Neural cell (in vitro differentiated cells): ENCODE measurements at regions not wholly inside any gene's neighbourhood (a gene's known extent, or its start where the extent isn't known, plus 50 kb on each side); places are given as distances from the start of the nearest gene placed in this dataset.
"Not testable (repeated sequence)": the region's sequence is repeated elsewhere in the genome, so short reads cannot be mapped to it uniquely, and the experiment has no call there.

Experiments
- H2AFZ ChIP-seq: fragments of 200-600, 300-800 bp; sonication (generic), shearing (Covaris generic); 2 replicates; pipeline ENCODE4 v1.6.0; 2014; ENCODE audit warnings: low read depth, mild to moderate bottlenecking, antibody characterized with exemption, low read length, moderate library complexity
- H3F3A ChIP-seq: fragments of 200-600 bp; shearing (Covaris generic); 2 replicates; pipeline ENCODE4 v1.6.1; 2016; ENCODE audit warnings: mild to moderate bottlenecking, moderate library complexity, mixed read lengths, antibody characterized with exemption, low read length; ENCODE audit not compliant: insufficient read depth, poor library complexity, severe bottlenecking
- H3K27ac ChIP-seq: fragments of 200-600, 300-800 bp; sonication (generic), shearing (Covaris generic); 2 replicates; pipeline ENCODE4 v1.5.1; 2014; ENCODE audit warnings: mild to moderate bottlenecking, low read length, moderate library complexity
- H3K27me3 ChIP-seq: fragments of 300-800, 200-600 bp; sonication (generic), shearing (Covaris generic); 2 replicates; pipeline ENCODE4 v1.6.0; 2014; ENCODE audit warnings: mild to moderate bottlenecking, low read depth, low read length, moderate library complexity; ENCODE audit not compliant: insufficient read depth
- H3K36me3 ChIP-seq: fragments of 300-800, 200-600 bp; sonication (generic), shearing (Covaris generic); 2 replicates; pipeline ENCODE4 v1.5.1; 2014; ENCODE audit warnings: mild to moderate bottlenecking, antibody characterized with exemption, low read length, moderate library complexity; ENCODE audit not compliant: insufficient read depth
- H3K4me2 ChIP-seq: fragments of 300-800, 200-600 bp; sonication (generic), shearing (Covaris generic); 2 replicates; pipeline ENCODE4 v1.6.0; 2014; ENCODE audit warnings: mild to moderate bottlenecking, low read length
- H3K4me3 ChIP-seq: fragments of 300-800, 200-600 bp; sonication (generic), shearing (Covaris generic); 2 replicates; pipeline ENCODE4 v1.5.1; 2014; ENCODE audit warnings: mild to moderate bottlenecking, low read length, moderate library complexity
- H3K79me2 ChIP-seq: fragments of 200-600 bp; shearing (Covaris generic); replicated peaks from 2 replicates; pipeline ENCODE4 v1.6.0; 2014; ENCODE audit warnings: mild to moderate bottlenecking, low read length, moderate library complexity; ENCODE audit not compliant: insufficient read depth
- H3K9ac ChIP-seq: fragments of 300-800, 200-600 bp; sonication (generic), shearing (Covaris generic); 2 replicates; pipeline ENCODE4 v1.6.1; 2016; ENCODE audit warnings: mild to moderate bottlenecking, low read length, mixed read lengths
- H3K9me2 ChIP-seq: fragments of 200-600 bp; shearing (Covaris generic); 2 replicates; pipeline ENCODE4 v1.6.1; 2016; ENCODE audit warnings: mild to moderate bottlenecking, low read length, mixed read lengths; ENCODE audit not compliant: insufficient read depth
- H3K9me3 ChIP-seq: fragments of 200-600, 300-800 bp; sonication (generic), shearing (Covaris generic); 2 replicates; pipeline ENCODE4 v1.6.1; 2016; ENCODE audit warnings: mild to moderate bottlenecking, mixed run types, low read length, moderate library complexity, mixed read lengths
- H4K20me1 ChIP-seq: fragments of 200-600 bp; shearing (Covaris generic); 2 replicates; pipeline ENCODE4 v1.6.1; 2016; ENCODE audit warnings: mild to moderate bottlenecking, mixed run types; ENCODE audit not compliant: insufficient read depth
- CTCF ChIP-seq: fragments of 450-650 bp; IDR thresholded peaks from 2 replicates; pipeline ENCODE4 v1.5.1; 2014; ENCODE audit warnings: antibody characterized with exemption, mild to moderate bottlenecking, moderate library complexity; ENCODE audit not compliant: poor library complexity, severe bottlenecking
- EP300 ChIP-seq: fragments of 450-650 bp; conservative IDR thresholded peaks from 2 replicates; pipeline ENCODE4 v1.6.1; 2014; ENCODE audit warnings: antibody characterized with exemption, mild to moderate bottlenecking, moderate library complexity; ENCODE audit not compliant: poor library complexity, severe bottlenecking
- EZH2 ChIP-seq: fragments of 200-600, 300-800 bp; shearing (Covaris generic), sonication (generic); IDR thresholded peaks from 2 replicates; pipeline ENCODE4 v1.6.1; 2014; ENCODE audit warnings: antibody characterized with exemption, low read length, borderline replicate concordance, mild to moderate bottlenecking; ENCODE audit not compliant: insufficient read depth, poor library complexity, severe bottlenecking
- MXI1 ChIP-seq: fragments of 450-650 bp; conservative IDR thresholded peaks from 2 replicates; pipeline ENCODE4 v1.6.1; 2014; ENCODE audit warnings: antibody characterized with exemption, mild to moderate bottlenecking; ENCODE audit not compliant: poor library complexity, severe bottlenecking
- POLR2AphosphoS5 ChIP-seq: IDR thresholded peaks from 2 replicates; pipeline ENCODE4 v1.6.1; 2012
- RAD21 ChIP-seq: fragments of 450-650 bp; conservative IDR thresholded peaks from 2 replicates; pipeline ENCODE4 v1.6.1; 2014; ENCODE audit warnings: antibody characterized with exemption, mild to moderate bottlenecking, moderate library complexity
- REST ChIP-seq: IDR thresholded peaks from 2 replicates; pipeline ENCODE4 v1.6.1; 2012; ENCODE audit warnings: borderline replicate concordance
- SMC3 ChIP-seq: fragments of 450-650 bp; conservative IDR thresholded peaks from 2 replicates; pipeline ENCODE4 v1.6.1; 2014; ENCODE audit warnings: antibody characterized with exemption, mild to moderate bottlenecking, moderate library complexity; ENCODE audit not compliant: poor library complexity
- TAF1 ChIP-seq: IDR thresholded peaks from 2 replicates; pipeline ENCODE4 v1.6.1; 2012; ENCODE audit warnings: low read depth

- H3K4me3 ChIP-seq, result no peak overlapping the region
- no peak overlapping the region for H3K27ac ChIP-seq
- no peak for TF ChIP-seq TAF1
- TF ChIP-seq RAD21, result no peak
- no peak for TF ChIP-seq EZH2
- H3K36me3 ChIP-seq, result no peaks in the 10 kb centered on the region
- no peak overlapping the region for H3K4me2 ChIP-seq
- H3K79me2 ChIP-seq, result no peaks in the 10 kb centered on the region
- H3K9me2 ChIP-seq, result no peaks in the 10 kb centered on the region
- no peaks in the 10 kb centered on the region for H3F3A ChIP-seq
- H3K9ac ChIP-seq, result no peak overlapping the region
- H4K20me1 ChIP-seq, result no peaks in the 10 kb centered on the region
- no peaks in the 10 kb centered on the region for H3K27me3 ChIP-seq
- no peak overlapping the region for H2AFZ ChIP-seq
- no peaks in the 10 kb centered on the region for H3K9me3 ChIP-seq
Observed at GRCh38 chr6:84847390-84848160, 83.2 kb upstream of the TBX18 start.

DNA sequence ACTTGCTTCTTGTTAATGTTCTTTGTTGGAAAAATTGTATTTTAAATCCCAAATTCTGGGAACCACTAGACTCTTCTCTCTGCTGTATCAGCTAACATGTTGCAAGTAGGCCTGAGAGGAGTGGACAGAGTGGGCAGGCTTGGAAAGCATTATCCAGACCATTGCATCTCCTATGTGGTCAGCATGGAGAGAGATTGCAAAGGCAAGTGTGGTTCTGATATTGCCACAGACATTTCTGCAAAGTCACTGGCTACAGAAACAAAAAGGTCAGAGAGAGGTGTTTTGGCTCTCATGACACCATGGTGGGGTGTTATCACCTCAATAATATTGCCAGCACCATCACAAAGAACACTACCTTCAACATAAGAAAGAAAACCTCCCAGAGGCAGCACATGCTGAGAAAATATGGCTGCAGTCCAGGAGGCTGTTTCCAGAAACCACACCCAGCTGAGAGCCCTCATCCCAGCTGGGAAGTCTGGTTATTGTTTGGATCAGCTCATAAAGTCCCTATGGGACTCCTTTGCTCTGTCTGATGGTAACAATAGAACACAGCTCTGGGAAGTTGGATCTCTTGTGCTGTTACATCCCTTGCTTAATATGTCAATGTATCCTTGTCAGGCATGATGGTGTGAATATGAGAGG is 78.2 kb upstream of the TBX18 start:
- H3K4me2 ChIP-seq, result no peak overlapping the region
- no peaks in the 10 kb centered on the region for H4K20me1 ChIP-seq
- H3K4me3 ChIP-seq, result no peak overlapping the region
- no peaks in the 10 kb centered on the region for H3K9me2 ChIP-seq
- no peaks in the 10 kb centered on the region for H3K79me2 ChIP-seq
- H2AFZ ChIP-seq, result no peak overlapping the region
- H3K9me3 ChIP-seq, result no peaks in the 10 kb centered on the region
- H3K9ac ChIP-seq, result no peak overlapping the region
- H3K27ac ChIP-seq, result no peak overlapping the region
- H3K36me3 ChIP-seq, result no peaks in the 10 kb centered on the region
- no peak for TF ChIP-seq EP300
- TF ChIP-seq REST, result no peak
- no peak for TF ChIP-seq RAD21
- no peak for TF ChIP-seq CTCF
- no peak for TF ChIP-seq MXI1
- no peak for TF ChIP-seq EZH2
- no peak for TF ChIP-seq POLR2AphosphoS5
- TF ChIP-seq TAF1, result no peak
- TF ChIP-seq SMC3, result no peak
- no peaks in the 10 kb centered on the region for H3K27me3 ChIP-seq
- H3F3A ChIP-seq, result no peaks in the 10 kb centered on the region

- H4K20me1 ChIP-seq, H3K4me3 ChIP-seq, H3K36me3 ChIP-seq, H3K9me3 ChIP-seq, H2AFZ ChIP-seq, H3K9ac ChIP-seq, H3K27ac ChIP-seq, H3K9me2 ChIP-seq, H3K79me2 ChIP-seq, H3F3A ChIP-seq, H3K4me2 ChIP-seq, H3K27me3 ChIP-seq: not testable (repeated sequence)
Observed at GRCh38 chr6:84837068-84837866, 72.9 kb upstream of the TBX18 start.
